ENCODE measurements at regions not wholly inside any gene's neighbourhood (a gene's known extent, or its start where the extent isn't known, plus 50 kb on each side); places are given as distances from the start of the nearest gene placed in this dataset.
"Not testable (repeated sequence)": the region's sequence is repeated elsewhere in the genome, so short reads cannot be mapped to it uniquely, and the experiment has no call there.

DNA sequence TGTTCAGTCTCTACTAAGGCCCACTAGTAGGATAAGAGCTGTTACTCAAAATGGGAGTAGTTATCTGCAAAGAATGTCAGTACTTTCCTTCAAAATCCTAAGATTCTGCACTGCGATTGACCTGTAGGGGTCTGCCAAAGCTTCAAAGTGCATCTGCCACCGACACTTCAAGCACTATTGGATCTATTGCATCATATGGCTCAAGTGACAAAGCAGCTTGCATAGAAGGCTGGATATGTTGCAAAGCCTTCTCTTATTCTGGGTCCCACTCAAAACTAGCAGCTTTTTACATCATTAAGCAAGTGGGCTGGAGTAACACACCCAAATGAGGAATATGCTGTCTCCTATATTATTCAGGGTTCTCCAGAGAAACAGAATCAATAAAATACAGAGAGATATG, 115.4 kb upstream of the EMCN start:
- Histone ChIP-seq H3K27ac (ENCODE audit: low read depth, low read length) (no peak overlapping the region), H3K36me3 (ENCODE audit: control insufficient read depth in 5 of 5, insufficient read depth in 5 of 5, low read length in 5 of 5) (no peaks in the 10 kb centered on the region), H3K9me3 (ENCODE audit: control insufficient read depth in 5 of 5, low read length in 5 of 5) (peaks cover 0 to 10% (median 6%) of the 10 kb centered on the region in 5 donors), H3K4me3 (ENCODE audit: low read depth in 1 of 5, low read length in 5 of 5) (no peak overlapping the region), H3K4me1 (ENCODE audit: control insufficient read depth in 5 of 5, insufficient read depth in 5 of 5, low read length in 5 of 5) (no peaks in the 10 kb centered on the region), H3K27me3 (ENCODE audit: control insufficient read depth in 5 of 5, insufficient read depth in 4 of 5, low read length in 5 of 5) (no peaks in the 10 kb centered on the region), H3K9ac (ENCODE audit: low read length in 5 of 5) (no peak overlapping the region)

DNA sequence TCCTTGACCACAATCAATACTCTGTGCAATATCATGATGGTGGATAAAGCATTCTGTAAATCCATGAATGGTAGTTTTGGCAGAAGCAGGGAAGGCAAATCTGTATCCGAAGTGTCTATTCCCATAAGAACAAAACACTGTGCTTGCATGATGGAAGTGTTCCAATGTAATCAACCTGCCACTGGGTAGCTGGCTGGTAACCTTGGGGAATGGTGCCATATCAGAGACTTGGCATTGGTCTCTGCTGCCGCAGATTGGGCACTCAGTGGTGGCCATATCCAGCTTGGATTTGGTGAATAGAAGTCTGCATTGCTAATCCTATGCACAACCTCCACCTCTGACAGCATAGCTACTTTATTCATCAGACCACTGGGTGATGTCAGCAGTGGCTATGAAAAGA, 114.3 kb upstream of the EMCN start:
- Histone ChIP-seq H3K9me3 (ENCODE audit: control insufficient read depth in 5 of 5, low read length in 5 of 5) (peaks cover 0 to 10% (median 4%) of the 10 kb centered on the region in 5 donors), H3K4me3 (ENCODE audit: low read depth in 1 of 5, low read length in 5 of 5) (no peak overlapping the region), H3K27me3 (ENCODE audit: control insufficient read depth in 5 of 5, insufficient read depth in 4 of 5, low read length in 5 of 5) (no peaks in the 10 kb centered on the region), H3K4me1 (ENCODE audit: control insufficient read depth in 5 of 5, insufficient read depth in 5 of 5, low read length in 5 of 5) (no peaks in the 10 kb centered on the region), H3K27ac (ENCODE audit: low read depth, low read length) (no peak overlapping the region), H3K9ac (ENCODE audit: low read length in 5 of 5) (no peak overlapping the region), H3K36me3 (ENCODE audit: control insufficient read depth in 5 of 5, insufficient read depth in 5 of 5, low read length in 5 of 5) (no peaks in the 10 kb centered on the region)

DNA sequence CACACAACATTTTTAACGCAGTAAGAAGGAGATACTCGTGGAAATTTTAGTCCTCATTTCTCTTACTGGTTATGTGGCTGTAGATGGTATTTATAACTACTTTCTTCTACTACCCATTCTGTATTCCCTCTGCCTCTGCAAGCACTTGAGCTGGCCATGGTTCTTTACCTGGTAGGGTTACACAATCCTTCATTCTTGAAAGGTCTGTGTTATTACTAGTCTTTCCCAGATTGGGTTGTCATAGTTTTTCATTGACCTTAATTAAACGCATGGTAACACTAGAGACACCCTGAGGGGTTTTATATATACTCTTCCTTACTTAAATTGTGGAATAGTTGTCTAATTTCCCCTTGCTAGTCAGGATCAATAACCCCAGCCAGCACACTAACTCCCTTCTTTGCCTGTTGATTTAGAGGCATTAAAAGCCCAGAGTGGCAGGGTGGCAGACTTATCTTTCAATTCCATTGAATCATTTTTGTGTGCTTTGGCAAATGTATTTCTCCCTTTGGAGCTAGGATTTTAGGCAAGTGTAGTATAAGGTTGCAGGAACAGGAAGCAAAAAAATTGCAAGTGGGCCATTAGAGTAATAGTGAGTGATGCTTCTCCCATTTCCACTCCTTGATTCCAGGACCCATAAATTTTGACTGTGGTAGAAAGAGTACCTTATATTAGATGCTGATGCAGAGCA, 113.6 kb upstream of the EMCN start:
- H3K4me3 ChIP-seq (ENCODE audit: low read depth in 1 of 5, low read length in 5 of 5) = no peak overlapping the region
- H3K27me3 ChIP-seq (ENCODE audit: control insufficient read depth in 5 of 5, insufficient read depth in 4 of 5, low read length in 5 of 5) = no peaks in the 10 kb centered on the region
- H3K36me3 ChIP-seq (ENCODE audit: control insufficient read depth in 5 of 5, insufficient read depth in 5 of 5, low read length in 5 of 5) = no peaks in the 10 kb centered on the region
- peaks cover 0 to 10% (median 6%) of the 10 kb centered on the region in 5 donors for H3K9me3 ChIP-seq (ENCODE audit: control insufficient read depth in 5 of 5, low read length in 5 of 5)
- H3K27ac ChIP-seq (ENCODE audit: low read depth, low read length) = no peak overlapping the region
- H3K9ac ChIP-seq (ENCODE audit: low read length in 5 of 5) = no peak overlapping the region
- no peaks in the 10 kb centered on the region for H3K4me1 ChIP-seq (ENCODE audit: control insufficient read depth in 5 of 5, insufficient read depth in 5 of 5, low read length in 5 of 5)

DNA sequence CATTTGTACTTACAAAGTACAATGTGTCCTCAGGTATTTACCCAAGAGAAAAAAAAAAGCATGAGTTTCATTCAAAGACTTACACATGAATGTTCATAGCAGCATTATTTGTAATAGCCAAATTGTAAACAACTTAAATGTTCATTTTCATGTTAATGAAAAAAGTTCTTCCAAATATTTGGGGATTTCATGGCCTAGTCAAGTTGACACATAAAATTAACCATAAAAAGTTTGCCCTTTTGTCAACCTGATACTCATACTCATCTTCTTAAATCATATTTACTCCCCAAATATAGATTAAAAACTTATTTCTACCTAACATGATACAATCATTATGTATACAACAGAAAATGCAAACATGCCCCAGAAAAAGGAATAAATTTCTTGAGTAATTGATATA, 112.5 kb upstream of the EMCN start:
- Histone ChIP-seq H3K27ac (ENCODE audit: low read depth, low read length) (no peak overlapping the region), H3K27me3 (ENCODE audit: control insufficient read depth in 5 of 5, insufficient read depth in 4 of 5, low read length in 5 of 5) (no peaks in the 10 kb centered on the region), H3K36me3 (ENCODE audit: control insufficient read depth in 5 of 5, insufficient read depth in 5 of 5, low read length in 5 of 5) (no peaks in the 10 kb centered on the region), H3K4me3 (ENCODE audit: low read depth in 1 of 5, low read length in 5 of 5) (no peak overlapping the region), H3K9ac (ENCODE audit: low read length in 5 of 5) (no peak overlapping the region), H3K4me1 (ENCODE audit: control insufficient read depth in 5 of 5, insufficient read depth in 5 of 5, low read length in 5 of 5) (no peaks in the 10 kb centered on the region), H3K9me3 (ENCODE audit: control insufficient read depth in 5 of 5, low read length in 5 of 5) (peaks cover 0 to 8% (median 5%) of the 10 kb centered on the region in 5 donors)

DNA sequence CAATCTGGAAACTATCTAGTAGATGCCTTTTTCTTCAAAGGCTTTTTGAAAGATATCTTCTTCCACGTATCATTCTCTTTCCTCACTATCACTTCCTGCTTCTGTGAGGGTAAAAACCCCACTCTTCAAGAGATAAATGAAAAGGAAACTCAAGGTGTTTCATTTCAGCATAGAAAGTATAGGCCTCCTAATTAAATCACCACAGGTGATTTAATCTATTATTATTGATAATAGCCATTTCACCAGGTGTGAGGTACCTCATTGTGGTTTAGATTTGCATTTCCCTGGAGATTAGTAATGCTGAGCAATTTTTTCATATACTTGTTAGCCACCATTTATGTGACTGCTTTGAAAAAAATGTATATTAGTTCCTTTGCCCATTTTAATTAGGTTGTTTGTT, 92.0 kb upstream of the EMCN start:
- no peaks in the 10 kb centered on the region for H3K9me3 ChIP-seq (ENCODE audit: control insufficient read depth in 5 of 5, low read length in 5 of 5)

DNA sequence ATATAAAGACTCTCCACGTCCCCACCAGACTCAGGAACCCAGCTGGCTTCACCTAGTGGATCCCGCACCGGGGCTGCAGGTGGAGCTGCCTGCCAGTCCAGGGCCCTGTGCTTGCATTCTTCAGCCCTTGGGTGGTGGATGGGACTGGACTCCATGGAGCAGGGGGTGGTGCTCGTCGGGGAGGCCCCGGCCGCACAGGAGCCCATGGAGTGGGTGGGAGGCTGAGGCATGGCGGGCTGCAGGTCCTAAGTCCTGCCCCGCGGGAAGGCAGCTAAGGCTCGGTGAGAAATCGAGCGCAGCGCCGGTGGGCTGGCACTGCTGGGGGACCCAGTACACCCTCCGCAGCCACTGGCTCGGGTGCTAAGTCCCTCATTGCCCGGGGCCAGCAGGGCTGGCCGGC, 90.8 kb upstream of the EMCN start:
- not testable (repeated sequence) for H3K4me1 ChIP-seq (ENCODE audit: control insufficient read depth in 5 of 5, insufficient read depth in 5 of 5, low read length in 5 of 5); H3K4me3 ChIP-seq (ENCODE audit: low read depth in 1 of 5, low read length in 5 of 5); H3K9me3 ChIP-seq (ENCODE audit: control insufficient read depth in 5 of 5, low read length in 5 of 5); H3K27me3 ChIP-seq (ENCODE audit: control insufficient read depth in 5 of 5, insufficient read depth in 4 of 5, low read length in 5 of 5); H3K27ac ChIP-seq (ENCODE audit: low read depth, low read length); H3K9ac ChIP-seq (ENCODE audit: low read length in 5 of 5); H3K36me3 ChIP-seq (ENCODE audit: control insufficient read depth in 5 of 5, insufficient read depth in 5 of 5, low read length in 5 of 5)

More for the DNA sequence above, 92.0 kb upstream of the EMCN start:
- Histone ChIP-seq H3K4me1 (ENCODE audit: control insufficient read depth in 5 of 5, insufficient read depth in 5 of 5, low read length in 5 of 5) (no peaks in the 10 kb centered on the region), H3K4me3 (ENCODE audit: low read depth in 1 of 5, low read length in 5 of 5) (no peak overlapping the region), H3K27me3 (ENCODE audit: control insufficient read depth in 5 of 5, insufficient read depth in 4 of 5, low read length in 5 of 5) (no peaks in the 10 kb centered on the region), H3K27ac (ENCODE audit: low read depth, low read length) (no peak overlapping the region), H3K9ac (ENCODE audit: low read length in 5 of 5) (no peak overlapping the region), H3K36me3 (ENCODE audit: control insufficient read depth in 5 of 5, insufficient read depth in 5 of 5, low read length in 5 of 5) (no peaks in the 10 kb centered on the region)

DNA sequence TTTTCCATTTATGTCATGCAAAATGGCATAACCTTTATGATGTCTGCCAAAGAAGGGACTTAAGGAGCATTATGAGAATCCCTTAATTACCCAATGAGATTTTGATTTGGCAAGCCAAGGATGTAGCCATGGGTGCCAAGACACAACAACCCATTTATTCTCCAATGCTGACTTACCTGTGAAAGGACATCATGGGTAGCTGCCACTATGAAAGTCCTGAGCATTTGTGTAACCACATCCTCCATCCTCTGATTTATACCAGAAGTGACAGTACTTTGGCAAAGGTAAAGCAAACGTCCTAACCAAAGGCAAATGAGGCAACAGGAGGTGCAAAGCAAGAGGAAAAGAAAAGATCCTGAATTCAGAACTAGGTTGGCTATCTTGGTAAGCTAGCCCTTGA, 87.3 kb upstream of the EMCN start:
- Histone ChIP-seq H3K27me3 (ENCODE audit: control insufficient read depth in 5 of 5, insufficient read depth in 4 of 5, low read length in 5 of 5) (no peaks in the 10 kb centered on the region), H3K9ac (ENCODE audit: low read length in 5 of 5) (no peak overlapping the region), H3K4me3 (ENCODE audit: low read depth in 1 of 5, low read length in 5 of 5) (no peak overlapping the region), H3K9me3 (ENCODE audit: control insufficient read depth in 5 of 5, low read length in 5 of 5) (no peaks in the 10 kb centered on the region), H3K27ac (ENCODE audit: low read depth, low read length) (no peak overlapping the region), H3K4me1 (ENCODE audit: control insufficient read depth in 5 of 5, insufficient read depth in 5 of 5, low read length in 5 of 5) (no peaks in the 10 kb centered on the region), H3K36me3 (ENCODE audit: control insufficient read depth in 5 of 5, insufficient read depth in 5 of 5, low read length in 5 of 5) (no peaks in the 10 kb centered on the region)

DNA sequence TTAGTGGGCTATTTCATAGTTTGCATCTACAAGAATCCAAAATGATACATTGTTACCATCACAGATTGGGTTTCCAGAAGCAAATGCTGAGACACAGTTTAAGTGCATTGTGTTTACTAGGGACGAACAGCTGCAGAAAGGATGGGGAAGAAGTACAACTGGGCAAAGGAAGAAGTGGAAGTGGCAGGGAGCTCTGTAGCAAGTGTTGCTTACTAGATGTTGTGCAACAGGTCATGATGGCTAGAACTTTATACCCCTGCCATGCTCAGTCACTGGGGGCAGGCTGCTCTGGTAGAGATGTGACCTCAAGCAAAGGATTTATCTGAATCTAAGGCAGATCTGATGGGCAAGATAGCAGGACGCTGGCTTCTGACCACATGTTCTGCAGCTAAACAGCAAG, 76.1 kb upstream of the EMCN start:
- Histone ChIP-seq H3K9ac (ENCODE audit: low read length in 5 of 5) (no peak overlapping the region), H3K4me3 (ENCODE audit: low read depth in 1 of 5, low read length in 5 of 5) (no peak overlapping the region), H3K9me3 (ENCODE audit: control insufficient read depth in 5 of 5, low read length in 5 of 5) (no peaks in the 10 kb centered on the region), H3K4me1 (ENCODE audit: control insufficient read depth in 5 of 5, insufficient read depth in 5 of 5, low read length in 5 of 5) (peaks cover 0 to 17% (median 0%) of the 10 kb centered on the region in 5 donors), H3K27ac (ENCODE audit: low read depth, low read length) (no peak overlapping the region), H3K36me3 (ENCODE audit: control insufficient read depth in 5 of 5, insufficient read depth in 5 of 5, low read length in 5 of 5) (no peaks in the 10 kb centered on the region), H3K27me3 (ENCODE audit: control insufficient read depth in 5 of 5, insufficient read depth in 4 of 5, low read length in 5 of 5) (no peaks in the 10 kb centered on the region)

DNA sequence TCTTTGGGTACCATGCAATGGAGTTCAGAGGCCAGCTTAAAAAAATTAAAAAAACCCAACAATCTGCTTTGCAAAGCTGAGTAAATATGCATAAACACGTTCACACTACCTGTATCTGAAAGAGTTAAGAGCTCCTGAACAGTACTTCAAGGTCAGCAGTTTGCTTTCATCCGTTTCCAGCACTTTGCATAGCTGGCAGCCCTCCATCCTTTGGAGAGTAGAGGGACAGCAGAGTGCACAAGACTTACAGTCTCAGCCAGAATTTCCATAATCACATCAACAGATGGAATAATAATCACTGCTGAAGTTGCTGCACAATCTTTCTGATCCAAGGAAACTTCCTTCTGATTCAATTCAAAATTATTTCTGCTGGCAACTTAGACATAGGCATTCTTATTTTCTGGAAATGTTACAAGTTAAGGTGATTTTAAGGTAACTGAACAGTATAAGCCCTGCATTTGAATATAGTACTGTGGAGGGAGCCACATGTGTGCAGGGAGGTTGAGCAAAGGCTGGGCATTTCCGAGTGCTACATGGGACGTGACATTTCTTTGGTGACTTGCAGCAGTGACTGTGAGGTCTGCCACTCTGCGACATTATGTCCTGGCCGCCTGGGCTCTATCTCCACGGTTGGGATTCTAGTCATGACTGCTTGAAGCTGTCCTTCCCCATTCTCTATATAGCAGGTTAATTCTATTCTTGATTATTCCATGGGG, 73.5 kb upstream of the EMCN start:
- Histone ChIP-seq H3K27me3 (ENCODE audit: control insufficient read depth in 5 of 5, insufficient read depth in 4 of 5, low read length in 5 of 5) (no peaks in the 10 kb centered on the region), H3K4me1 (ENCODE audit: control insufficient read depth in 5 of 5, insufficient read depth in 5 of 5, low read length in 5 of 5) (peaks cover 0 to 17% (median 0%) of the 10 kb centered on the region in 5 donors), H3K4me3 (ENCODE audit: low read depth in 1 of 5, low read length in 5 of 5) (no peak overlapping the region), H3K9ac (ENCODE audit: low read length in 5 of 5) (no peak overlapping the region), H3K27ac (ENCODE audit: low read depth, low read length) (no peak overlapping the region), H3K9me3 (ENCODE audit: control insufficient read depth in 5 of 5, low read length in 5 of 5) (no peaks in the 10 kb centered on the region), H3K36me3 (ENCODE audit: control insufficient read depth in 5 of 5, insufficient read depth in 5 of 5, low read length in 5 of 5) (no peaks in the 10 kb centered on the region)

DNA sequence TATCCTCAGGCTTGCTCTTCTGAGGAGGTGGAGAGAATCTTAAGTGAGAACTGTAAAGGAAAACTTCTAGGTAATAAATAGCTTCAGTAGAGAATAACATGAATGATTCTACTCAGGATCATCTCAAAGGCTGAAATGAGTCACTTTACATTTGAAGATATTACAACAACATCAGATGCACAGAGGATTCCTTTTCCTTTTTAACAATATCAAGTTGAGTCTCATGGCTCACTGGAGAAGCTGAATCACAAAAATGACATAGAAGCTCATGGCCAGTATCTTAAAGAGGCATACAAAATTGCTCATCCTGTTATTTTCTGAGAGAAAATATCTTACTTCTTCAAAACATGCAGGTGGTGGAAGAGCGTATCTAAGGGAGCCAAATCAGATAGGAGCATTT, 72.5 kb upstream of the EMCN start:
- H3K4me3 ChIP-seq (ENCODE audit: low read depth in 1 of 5, low read length in 5 of 5) = no peak overlapping the region
- no peak overlapping the region for H3K9ac ChIP-seq (ENCODE audit: low read length in 5 of 5)
- H3K27ac ChIP-seq (ENCODE audit: low read depth, low read length) = no peak overlapping the region
- no peaks in the 10 kb centered on the region for H3K9me3 ChIP-seq (ENCODE audit: control insufficient read depth in 5 of 5, low read length in 5 of 5)
- H3K36me3 ChIP-seq (ENCODE audit: control insufficient read depth in 5 of 5, insufficient read depth in 5 of 5, low read length in 5 of 5) = no peaks in the 10 kb centered on the region
- no peaks in the 10 kb centered on the region for H3K27me3 ChIP-seq (ENCODE audit: control insufficient read depth in 5 of 5, insufficient read depth in 4 of 5, low read length in 5 of 5)
- H3K4me1 ChIP-seq (ENCODE audit: control insufficient read depth in 5 of 5, insufficient read depth in 5 of 5, low read length in 5 of 5) = peaks cover 0 to 17% (median 0%) of the 10 kb centered on the region in 5 donors
